ENCODE measurements at regions not wholly inside any gene's neighbourhood (a gene's known extent, or its start where the extent isn't known, plus 50 kb on each side); places are given as distances from the start of the nearest gene placed in this dataset.

DNA sequence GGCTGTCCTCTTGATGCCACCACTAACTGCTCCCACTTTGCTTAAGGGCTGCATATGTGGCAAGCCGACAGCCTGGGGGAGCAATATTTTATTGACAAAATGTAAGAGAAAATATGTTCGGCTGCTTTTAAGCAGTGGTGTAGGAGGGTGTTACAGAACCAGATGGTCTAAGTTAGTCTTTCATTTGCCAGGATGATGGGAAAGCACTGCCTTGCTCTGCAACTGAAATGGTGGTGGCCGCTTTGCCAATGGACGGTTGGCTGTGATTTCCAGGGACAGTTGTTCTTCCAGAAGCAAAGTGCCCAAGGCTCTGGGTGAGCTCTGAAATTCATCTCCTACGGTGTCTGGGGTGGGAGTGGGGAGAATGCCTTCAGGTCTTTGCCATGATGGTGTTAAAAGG lies 469.3 kb downstream of the TOX3 start:
- no peak for TF ChIP-seq POLR2A (IDR thresholded peaks at IDR 0.05; ENCODE audit: low read depth, low read length)
- TF ChIP-seq POLR2AphosphoS5 (IDR thresholded peaks at IDR 0.05; ENCODE audit: low read depth, low read length): no peak
- no peak for TF ChIP-seq TAF1 (IDR thresholded peaks at IDR 0.05; ENCODE audit: borderline replicate concordance, low read depth, low read length)

All from GM12892 (cell line).